OCI-LY1 (cell line): ENCODE measurements at regions not wholly inside any gene's neighbourhood (a gene's known extent, or its start where the extent isn't known, plus 50 kb on each side); places are given as distances from the start of the nearest gene placed in this dataset.

Source experiments
- H2AFZ ChIP-seq: fragments of 200-600 bp; sonication (generic), shearing (Covaris generic); 2 replicates; pipeline ENCODE4 v1.6.0; 2014; ENCODE audit warnings: antibody characterized with exemption, mild to moderate bottlenecking, low read length
- H3F3A ChIP-seq: fragments of 200-600 bp; sonication (generic), shearing (Covaris generic); 2 replicates; pipeline ENCODE4 v1.6.0; 2014; ENCODE audit warnings: mild to moderate bottlenecking, antibody characterized with exemption, low read length, moderate library complexity; ENCODE audit not compliant: insufficient read depth
- H3K27ac ChIP-seq: fragments of 200-600 bp; sonication (generic); 2 replicates; pipeline ENCODE4 v1.5.1; 2014; ENCODE audit warnings: low read length, mixed run types, mild to moderate bottlenecking, low read depth; ENCODE audit not compliant: poor library complexity, severe bottlenecking
- H3K27me3 ChIP-seq: fragments of 200-600 bp; sonication (generic); 2 replicates; pipeline ENCODE4 v1.6.0; 2014; ENCODE audit warnings: antibody characterized with exemption, mild to moderate bottlenecking, low read length, moderate library complexity; ENCODE audit not compliant: insufficient read depth
- H3K36me3 ChIP-seq: fragments of 200-600 bp; sonication (generic); 2 replicates; pipeline ENCODE4 v1.6.1; 2014; ENCODE audit warnings: mild to moderate bottlenecking, antibody characterized with exemption, low read length, moderate library complexity, mixed read lengths; ENCODE audit not compliant: insufficient read depth
- H3K4me1 ChIP-seq: fragments of 200-600 bp; sonication (generic); 2 replicates; pipeline ENCODE4 v1.5.1; 2014; ENCODE audit warnings: mild to moderate bottlenecking, low read length, moderate library complexity; ENCODE audit not compliant: insufficient read depth, severe bottlenecking
- H3K4me2 ChIP-seq: fragments of 200-600 bp; sonication (generic), shearing (Covaris generic); 2 replicates; pipeline ENCODE4 v1.6.1; 2014; ENCODE audit warnings: low read length
- H3K4me3 ChIP-seq: fragments of 200-600 bp; sonication (generic); 2 replicates; pipeline ENCODE4 v1.5.1; 2014; ENCODE audit warnings: low read length, low read depth, mild to moderate bottlenecking, mixed read lengths; ENCODE audit not compliant: poor library complexity, severe bottlenecking
- H3K79me2 ChIP-seq: fragments of 200-600 bp; shearing (Covaris generic); 2 replicates; pipeline ENCODE4 v1.6.1; 2016; ENCODE audit warnings: mixed run types, low read length, mixed read lengths; ENCODE audit not compliant: insufficient read depth
- H3K9ac ChIP-seq: fragments of 200-600 bp; sonication (generic), shearing (Covaris generic); 2 replicates; pipeline ENCODE4 v1.6.1; 2014; ENCODE audit warnings: mild to moderate bottlenecking, low read length, mixed read lengths
- H3K9me2 ChIP-seq: fragments of 200-600 bp; sonication (generic), shearing (Covaris generic); 2 replicates; pipeline ENCODE4 v1.6.1; 2014; ENCODE audit warnings: low read depth, mild to moderate bottlenecking, low read length, mixed read lengths
- H3K9me3 ChIP-seq: fragments of 200-600 bp; shearing (Covaris generic); 2 replicates; pipeline ENCODE4 v1.6.1; 2014; ENCODE audit warnings: low read length, mixed read lengths
- H4K20me1 ChIP-seq: fragments of 200-600 bp; sonication (generic), shearing (Covaris generic); 2 replicates; pipeline ENCODE4 v1.6.0; 2016; ENCODE audit warnings: mild to moderate bottlenecking, low read length; ENCODE audit not compliant: insufficient read depth
- CTCF ChIP-seq: fragments of 200-600 bp; sonication (generic), shearing (Covaris generic); IDR thresholded peaks from 2 replicates; pipeline ENCODE4 v1.5.1; 2017; ENCODE audit warnings: mild to moderate bottlenecking, antibody characterized with exemption, low read length, moderate library complexity, mixed read lengths
- EZH2 ChIP-seq: fragments of 200-600 bp; sonication (generic), shearing (Covaris generic); IDR thresholded peaks from 2 replicates; pipeline ENCODE4 v1.8.0; 2017; ENCODE audit warnings: borderline replicate concordance, mixed run types, mild to moderate bottlenecking, antibody characterized with exemption, low read length, moderate library complexity, mixed read lengths

GRCh38 chr13:99686157-99686572 lies 184.9 kb downstream of the TM9SF2 start:
- no peaks in the 10 kb centered on the region for H3K27me3 ChIP-seq
- no peak overlapping the region for H3K27ac ChIP-seq
- TF ChIP-seq EZH2 (no peak), CTCF (no peak)
- H3K9me3 ChIP-seq = no peaks in the 10 kb centered on the region
- H2AFZ ChIP-seq = no peak overlapping the region
- H3K4me1 ChIP-seq = no peaks in the 10 kb centered on the region
- no peaks in the 10 kb centered on the region for H4K20me1 ChIP-seq
- no peaks in the 10 kb centered on the region for H3K79me2 ChIP-seq
- H3K9ac ChIP-seq = no peak overlapping the region
- no peak overlapping the region for H3K4me3 ChIP-seq
- H3F3A ChIP-seq = no peaks in the 10 kb centered on the region
- no peaks in the 10 kb centered on the region for H3K9me2 ChIP-seq
- no peaks in the 10 kb centered on the region for H3K36me3 ChIP-seq
- no peak overlapping the region for H3K4me2 ChIP-seq

GRCh38 chr13:99681695-99682094 lies 180.4 kb downstream of the TM9SF2 start:
- H3K79me2 ChIP-seq = no peaks in the 10 kb centered on the region

GRCh38 chr13:99677116-99677951 lies 176.1 kb downstream of the TM9SF2 start:
- no peak overlapping the region for H3K4me2 ChIP-seq
- H3K27me3 ChIP-seq = no peaks in the 10 kb centered on the region
- no peak overlapping the region for H3K4me3 ChIP-seq
- H3K9ac ChIP-seq = no peak overlapping the region
- no peaks in the 10 kb centered on the region for H3K9me2 ChIP-seq
- no peak overlapping the region for H3K27ac ChIP-seq
- H3K9me3 ChIP-seq = no peaks in the 10 kb centered on the region
- H2AFZ ChIP-seq = no peak overlapping the region
- no peaks in the 10 kb centered on the region for H3K79me2 ChIP-seq
- no peaks in the 10 kb centered on the region for H3F3A ChIP-seq
- H4K20me1 ChIP-seq = no peaks in the 10 kb centered on the region
- H3K4me1 ChIP-seq = no peaks in the 10 kb centered on the region
- TF ChIP-seq CTCF = no peak
- TF ChIP-seq EZH2 = no peak
- H3K36me3 ChIP-seq = no peaks in the 10 kb centered on the region

More at GRCh38 chr13:99681695-99682094, 180.4 kb downstream of the TM9SF2 start:
- no peak overlapping the region for H3K4me2 ChIP-seq
- no peaks in the 10 kb centered on the region for H3K4me1 ChIP-seq
- no peaks in the 10 kb centered on the region for H3K9me3 ChIP-seq
- TF ChIP-seq CTCF (no peak), EZH2 (no peak)
- no peak overlapping the region for H3K9ac ChIP-seq
- H3K27ac ChIP-seq = no peak overlapping the region
- H3K36me3 ChIP-seq = no peaks in the 10 kb centered on the region
- no peaks in the 10 kb centered on the region for H3K9me2 ChIP-seq
- H3K27me3 ChIP-seq = no peaks in the 10 kb centered on the region
- no peaks in the 10 kb centered on the region for H3F3A ChIP-seq
- no peaks in the 10 kb centered on the region for H4K20me1 ChIP-seq
- no peak overlapping the region for H2AFZ ChIP-seq
- H3K4me3 ChIP-seq = no peak overlapping the region
